DOHH2 (cell line): ENCODE measurements at regions not wholly inside any gene's neighbourhood (a gene's known extent, or its start where the extent isn't known, plus 50 kb on each side); places are given as distances from the start of the nearest gene placed in this dataset.

Source experiments
- H3F3A ChIP-seq: fragments of 200-600 bp; sonication (generic), shearing (Covaris generic); 2 replicates; pipeline ENCODE4 v1.6.0; 2016; ENCODE audit warnings: antibody characterized with exemption, mild to moderate bottlenecking; ENCODE audit not compliant: control insufficient read depth, insufficient read depth
- H3K27ac ChIP-seq: fragments of 200-600 bp; sonication (generic); 2 replicates; pipeline ENCODE4 v1.5.1; 2014; ENCODE audit warnings: low read depth, mild to moderate bottlenecking, low read length, moderate library complexity
- H3K27me3 ChIP-seq: fragments of 200-600 bp; sonication (generic); 2 replicates; pipeline ENCODE4 v1.6.1; 2014; ENCODE audit warnings: mild to moderate bottlenecking, low read length, mixed read lengths; ENCODE audit not compliant: control insufficient read depth
- H3K36me3 ChIP-seq: fragments of 200-600 bp; sonication (generic); 2 replicates; pipeline ENCODE4 v1.6.1; 2014; ENCODE audit warnings: mild to moderate bottlenecking, low read length, moderate library complexity, mixed read lengths; ENCODE audit not compliant: control insufficient read depth
- H3K4me1 ChIP-seq: fragments of 200-600 bp; sonication (generic); 2 replicates; pipeline ENCODE4 v1.6.1; 2014; ENCODE audit warnings: mild to moderate bottlenecking, low read length, mixed read lengths; ENCODE audit not compliant: control insufficient read depth
- H3K4me2 ChIP-seq: fragments of 200-600 bp; sonication (generic); 2 replicates; pipeline ENCODE4 v1.6.0; 2014; ENCODE audit warnings: mild to moderate bottlenecking, low read length, moderate library complexity
- H3K4me3 ChIP-seq: fragments of 200-600 bp; sonication (generic); 2 replicates; pipeline ENCODE4 v1.5.1; 2014; ENCODE audit warnings: mild to moderate bottlenecking, low read length, mixed read lengths
- H3K79me2 ChIP-seq: fragments of 200-600 bp; sonication (generic); 2 replicates; pipeline ENCODE4 v1.6.1; 2014; ENCODE audit warnings: mild to moderate bottlenecking, low read length, mixed read lengths; ENCODE audit not compliant: control insufficient read depth
- H3K9me2 ChIP-seq: fragments of 200-600 bp; sonication (generic); replicated peaks from 2 replicates; pipeline ENCODE4 v1.6.1; 2014; ENCODE audit warnings: mild to moderate bottlenecking, low read length, mixed read lengths; ENCODE audit not compliant: control insufficient read depth
- H3K9me3 ChIP-seq: fragments of 200-600 bp; sonication (generic); 2 replicates; pipeline ENCODE4 v1.6.1; 2014; ENCODE audit warnings: antibody characterized with exemption, low read length, mixed read lengths; ENCODE audit not compliant: control insufficient read depth, insufficient read depth
- H4K20me1 ChIP-seq: fragments of 200-600 bp; sonication (generic); 2 replicates; pipeline ENCODE4 v1.6.0; 2014; ENCODE audit warnings: low read depth, mild to moderate bottlenecking, antibody characterized with exemption, low read length, moderate library complexity; ENCODE audit not compliant: control insufficient read depth, insufficient read depth
- EZH2phosphoT487 ChIP-seq: fragments of 200-600 bp; sonication (generic); IDR thresholded peaks from 2 replicates; pipeline ENCODE4 v1.6.1; 2017; ENCODE audit warnings: borderline replicate concordance, mild to moderate bottlenecking, antibody characterized with exemption, low read length, moderate library complexity, mixed read lengths
- TF ChIP-seq, protein P1 (sequence below): fragments of 200-600 bp; sonication (generic); IDR thresholded peaks from one replicate; pipeline ENCODE4 v1.5.1; 2014; ENCODE audit warnings: antibody characterized with exemption, mild to moderate bottlenecking, low read depth, low read length; ENCODE audit not compliant: poor library complexity, severe bottlenecking

DNA sequence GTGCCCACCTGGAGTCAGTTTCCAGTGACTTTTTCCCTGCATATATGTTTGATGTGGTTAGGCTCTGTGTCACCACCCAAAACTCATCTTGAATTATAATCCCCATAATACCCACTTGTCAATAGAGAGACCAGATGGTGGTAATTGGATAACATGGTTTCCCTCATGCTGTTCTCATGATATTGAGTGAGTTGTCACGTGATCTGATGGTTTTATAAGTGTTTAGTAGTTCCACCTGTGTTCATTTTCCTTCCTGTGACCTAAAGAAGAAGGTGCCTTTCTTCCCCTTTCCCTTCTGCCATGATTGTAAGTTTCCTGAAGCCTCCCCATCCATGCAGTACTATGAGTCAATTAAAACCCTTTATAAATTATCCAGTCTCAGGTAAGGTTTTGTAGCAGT, 740.9 kb downstream of the ARAP2 start:
- Histone ChIP-seq H3F3A (no peaks in the 10 kb centered on the region), H3K4me1 (no peaks in the 10 kb centered on the region), H3K9me2 (no peaks in the 10 kb centered on the region), H3K27ac (no peak overlapping the region), H3K27me3 (no peaks in the 10 kb centered on the region), H3K9me3 (no peaks in the 10 kb centered on the region), H4K20me1 (no peaks in the 10 kb centered on the region), H3K4me2 (no peak overlapping the region), H3K79me2 (no peaks in the 10 kb centered on the region), H3K36me3 (no peaks in the 10 kb centered on the region), H3K4me3 (no peak overlapping the region)
- TF ChIP-seq, protein P1, sequence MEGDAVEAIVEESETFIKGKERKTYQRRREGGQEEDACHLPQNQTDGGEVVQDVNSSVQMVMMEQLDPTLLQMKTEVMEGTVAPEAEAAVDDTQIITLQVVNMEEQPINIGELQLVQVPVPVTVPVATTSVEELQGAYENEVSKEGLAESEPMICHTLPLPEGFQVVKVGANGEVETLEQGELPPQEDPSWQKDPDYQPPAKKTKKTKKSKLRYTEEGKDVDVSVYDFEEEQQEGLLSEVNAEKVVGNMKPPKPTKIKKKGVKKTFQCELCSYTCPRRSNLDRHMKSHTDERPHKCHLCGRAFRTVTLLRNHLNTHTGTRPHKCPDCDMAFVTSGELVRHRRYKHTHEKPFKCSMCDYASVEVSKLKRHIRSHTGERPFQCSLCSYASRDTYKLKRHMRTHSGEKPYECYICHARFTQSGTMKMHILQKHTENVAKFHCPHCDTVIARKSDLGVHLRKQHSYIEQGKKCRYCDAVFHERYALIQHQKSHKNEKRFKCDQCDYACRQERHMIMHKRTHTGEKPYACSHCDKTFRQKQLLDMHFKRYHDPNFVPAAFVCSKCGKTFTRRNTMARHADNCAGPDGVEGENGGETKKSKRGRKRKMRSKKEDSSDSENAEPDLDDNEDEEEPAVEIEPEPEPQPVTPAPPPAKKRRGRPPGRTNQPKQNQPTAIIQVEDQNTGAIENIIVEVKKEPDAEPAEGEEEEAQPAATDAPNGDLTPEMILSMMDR = no peak
- TF ChIP-seq EZH2phosphoT487 = no peak

DNA sequence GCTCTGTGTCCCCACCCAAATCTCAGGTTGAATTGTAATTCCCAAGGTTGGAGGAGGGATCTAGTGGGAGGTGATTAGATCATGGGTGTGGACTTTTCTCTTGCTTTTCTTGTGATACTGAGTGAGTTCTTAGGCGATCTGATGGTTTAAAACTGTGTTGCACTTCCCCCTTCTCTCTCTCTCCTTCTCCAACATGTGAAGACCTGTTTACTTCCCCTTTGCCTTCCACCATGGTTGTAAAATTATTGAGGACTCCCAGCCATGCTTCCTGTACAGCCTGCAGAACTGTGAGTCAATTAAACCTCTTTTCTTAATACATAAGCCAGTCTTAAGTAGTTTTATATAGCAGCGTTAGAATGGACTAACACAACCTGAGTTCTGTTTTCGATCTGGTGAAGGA, 738.2 kb downstream of the ARAP2 start:
- no peak overlapping the region for H3K4me2 ChIP-seq
- H3F3A ChIP-seq = no peaks in the 10 kb centered on the region
- H3K9me3 ChIP-seq = no peaks in the 10 kb centered on the region
- H3K27me3 ChIP-seq = no peaks in the 10 kb centered on the region
- TF ChIP-seq EZH2phosphoT487 = no peak
- TF ChIP-seq, protein P1 = no peak
- no peak overlapping the region for H3K4me3 ChIP-seq
- no peaks in the 10 kb centered on the region for H3K9me2 ChIP-seq
- H3K4me1 ChIP-seq = no peaks in the 10 kb centered on the region
- H3K79me2 ChIP-seq = no peaks in the 10 kb centered on the region
- no peaks in the 10 kb centered on the region for H3K36me3 ChIP-seq
- no peaks in the 10 kb centered on the region for H4K20me1 ChIP-seq
- H3K27ac ChIP-seq = no peak overlapping the region

DNA sequence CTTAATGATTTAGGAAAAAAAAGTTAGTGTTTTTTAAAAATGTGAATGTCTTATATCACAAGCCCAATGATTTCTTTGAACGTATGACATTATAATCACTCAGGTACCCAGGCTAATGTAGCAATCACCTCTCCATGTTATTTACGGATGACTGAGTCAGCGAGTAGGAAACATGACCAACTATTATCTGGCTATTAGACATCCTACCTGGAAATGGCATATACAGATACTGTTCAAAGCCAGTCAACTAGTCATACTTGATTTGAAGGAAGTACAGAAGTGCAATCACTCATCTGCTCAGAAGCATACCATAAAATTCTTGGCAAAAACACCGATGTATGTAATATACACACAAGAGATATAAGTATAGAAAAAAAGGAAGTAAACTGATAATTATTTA, 732.5 kb downstream of the ARAP2 start:
- H3K27me3 ChIP-seq = no peaks in the 10 kb centered on the region
- no peak overlapping the region for H3K4me3 ChIP-seq
- H3K27ac ChIP-seq = no peak overlapping the region
- H3F3A ChIP-seq = no peaks in the 10 kb centered on the region
- no peaks in the 10 kb centered on the region for H3K9me2 ChIP-seq
- TF ChIP-seq EZH2phosphoT487 = no peak
- TF ChIP-seq, protein P1 = no peak
- no peak overlapping the region for H3K4me2 ChIP-seq
- H3K36me3 ChIP-seq = no peaks in the 10 kb centered on the region
- no peaks in the 10 kb centered on the region for H3K79me2 ChIP-seq
- H3K4me1 ChIP-seq = no peaks in the 10 kb centered on the region
- no peaks in the 10 kb centered on the region for H3K9me3 ChIP-seq
- no peaks in the 10 kb centered on the region for H4K20me1 ChIP-seq

DNA sequence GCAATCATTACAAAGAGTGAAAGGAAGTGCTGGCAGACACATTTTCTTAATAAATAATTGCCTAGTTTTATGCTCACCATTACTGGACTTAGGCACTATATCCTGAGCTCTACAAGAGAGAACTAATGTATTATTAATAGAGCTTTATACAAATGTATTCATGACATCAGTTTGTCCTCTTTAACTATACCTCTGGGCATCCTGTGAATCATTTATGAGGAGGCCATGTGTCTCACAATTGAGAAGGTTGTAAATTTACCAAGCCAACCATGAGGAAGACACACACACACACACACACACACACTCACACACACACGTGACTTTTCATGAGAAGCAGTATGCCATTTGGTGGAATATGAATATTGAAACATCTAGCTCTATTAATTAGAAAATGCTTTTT, 728.2 kb downstream of the ARAP2 start:
- H3K4me3 ChIP-seq = no peak overlapping the region
- H3K4me2 ChIP-seq = no peak overlapping the region
- no peaks in the 10 kb centered on the region for H4K20me1 ChIP-seq
- H3K9me2 ChIP-seq = no peaks in the 10 kb centered on the region
- TF ChIP-seq, protein P1 = no peak
- TF ChIP-seq EZH2phosphoT487 = no peak
- H3K36me3 ChIP-seq = no peaks in the 10 kb centered on the region
- H3K27ac ChIP-seq = no peak overlapping the region
- no peaks in the 10 kb centered on the region for H3K9me3 ChIP-seq
- no peaks in the 10 kb centered on the region for H3K4me1 ChIP-seq
- H3K79me2 ChIP-seq = no peaks in the 10 kb centered on the region
- no peaks in the 10 kb centered on the region for H3K27me3 ChIP-seq
- H3F3A ChIP-seq = no peaks in the 10 kb centered on the region
